Neural cell (in vitro differentiated cells): ENCODE measurements at regions not wholly inside any gene's neighbourhood (a gene's known extent, or its start where the extent isn't known, plus 50 kb on each side); places are given as distances from the start of the nearest gene placed in this dataset.

ENCODE experiments used
- EP300 ChIP-seq: fragments of 450-650 bp; conservative IDR thresholded peaks from 2 replicates; pipeline ENCODE4 v1.6.1; 2014; ENCODE audit warnings: antibody characterized with exemption, mild to moderate bottlenecking, moderate library complexity; ENCODE audit not compliant: poor library complexity, severe bottlenecking
- EZH2 ChIP-seq: fragments of 200-600, 300-800 bp; shearing (Covaris generic), sonication (generic); IDR thresholded peaks from 2 replicates; pipeline ENCODE4 v1.6.1; 2014; ENCODE audit warnings: antibody characterized with exemption, low read length, borderline replicate concordance, mild to moderate bottlenecking; ENCODE audit not compliant: insufficient read depth, poor library complexity, severe bottlenecking
- SMC3 ChIP-seq: fragments of 450-650 bp; conservative IDR thresholded peaks from 2 replicates; pipeline ENCODE4 v1.6.1; 2014; ENCODE audit warnings: antibody characterized with exemption, mild to moderate bottlenecking, moderate library complexity; ENCODE audit not compliant: poor library complexity
- TAF1 ChIP-seq: IDR thresholded peaks from 2 replicates; pipeline ENCODE4 v1.6.1; 2012; ENCODE audit warnings: low read depth
- TF ChIP-seq, protein P1 (sequence below): fragments of 450-650 bp; IDR thresholded peaks from 2 replicates; pipeline ENCODE4 v1.5.1; 2014; ENCODE audit warnings: antibody characterized with exemption, mild to moderate bottlenecking, moderate library complexity; ENCODE audit not compliant: poor library complexity, severe bottlenecking

DNA sequence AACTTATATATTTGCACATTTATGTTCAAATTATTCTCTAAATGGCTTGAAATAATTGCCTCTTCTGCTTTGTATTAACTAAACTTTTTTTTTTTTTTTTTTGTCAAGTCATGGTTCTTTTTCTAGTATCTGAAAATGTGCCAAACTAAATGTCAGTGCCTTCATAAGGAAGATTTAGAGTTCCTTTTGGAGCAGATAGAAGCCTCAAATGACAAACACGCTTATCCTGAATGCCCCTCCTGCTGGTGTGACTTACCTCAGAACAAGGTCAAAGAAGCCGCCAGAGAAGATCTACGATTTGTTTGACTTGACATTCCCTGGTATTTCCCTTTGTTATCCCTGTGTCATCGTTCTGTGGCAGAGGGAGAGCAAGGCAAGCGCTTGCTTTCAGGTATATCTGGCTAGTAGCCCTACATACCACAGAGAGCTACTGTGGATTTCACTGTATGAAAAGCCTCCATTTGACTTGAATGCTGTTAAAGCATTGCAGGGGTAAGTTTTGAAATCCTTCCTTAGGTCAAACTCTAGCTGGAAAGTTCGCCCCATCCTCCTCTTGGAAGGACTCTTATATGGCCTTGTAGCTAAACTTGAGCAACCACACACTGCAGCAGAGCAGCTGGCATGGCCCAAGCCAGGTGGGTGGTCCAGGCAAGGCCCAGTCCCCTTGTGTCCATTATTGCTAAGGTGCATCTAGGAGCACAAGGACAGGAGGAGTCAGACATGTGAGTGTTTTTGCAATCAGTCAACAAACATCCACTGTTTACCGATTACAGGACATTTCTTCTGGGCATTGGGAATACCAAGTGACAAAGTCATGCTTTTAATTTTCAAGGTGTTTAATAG is 285.4 kb upstream of the USP25 start:
- TF ChIP-seq, protein P1, sequence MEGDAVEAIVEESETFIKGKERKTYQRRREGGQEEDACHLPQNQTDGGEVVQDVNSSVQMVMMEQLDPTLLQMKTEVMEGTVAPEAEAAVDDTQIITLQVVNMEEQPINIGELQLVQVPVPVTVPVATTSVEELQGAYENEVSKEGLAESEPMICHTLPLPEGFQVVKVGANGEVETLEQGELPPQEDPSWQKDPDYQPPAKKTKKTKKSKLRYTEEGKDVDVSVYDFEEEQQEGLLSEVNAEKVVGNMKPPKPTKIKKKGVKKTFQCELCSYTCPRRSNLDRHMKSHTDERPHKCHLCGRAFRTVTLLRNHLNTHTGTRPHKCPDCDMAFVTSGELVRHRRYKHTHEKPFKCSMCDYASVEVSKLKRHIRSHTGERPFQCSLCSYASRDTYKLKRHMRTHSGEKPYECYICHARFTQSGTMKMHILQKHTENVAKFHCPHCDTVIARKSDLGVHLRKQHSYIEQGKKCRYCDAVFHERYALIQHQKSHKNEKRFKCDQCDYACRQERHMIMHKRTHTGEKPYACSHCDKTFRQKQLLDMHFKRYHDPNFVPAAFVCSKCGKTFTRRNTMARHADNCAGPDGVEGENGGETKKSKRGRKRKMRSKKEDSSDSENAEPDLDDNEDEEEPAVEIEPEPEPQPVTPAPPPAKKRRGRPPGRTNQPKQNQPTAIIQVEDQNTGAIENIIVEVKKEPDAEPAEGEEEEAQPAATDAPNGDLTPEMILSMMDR, result no peak
- TF ChIP-seq EP300, result no peak
- TF ChIP-seq SMC3, result no peak
- no peak for TF ChIP-seq EZH2
- TF ChIP-seq TAF1, result no peak
